ENCODE measurements at regions not wholly inside any gene's neighbourhood (a gene's known extent, or its start where the extent isn't known, plus 50 kb on each side); places are given as distances from the start of the nearest gene placed in this dataset.
"Not testable (repeated sequence)": the region's sequence is repeated elsewhere in the genome, so short reads cannot be mapped to it uniquely, and the experiment has no call there.

- H3K4me2 ChIP-seq: no peak overlapping the region
- no peaks in the 10 kb centered on the region for H3K27me3 ChIP-seq
- no peak for TF ChIP-seq Cebpa-rat (IDR thresholded peaks at IDR 0.05)
- H3K4me1 ChIP-seq: no peaks in the 10 kb centered on the region
- H3K9ac ChIP-seq: no peak overlapping the region
- no peaks in the 10 kb centered on the region for H3K36me3 ChIP-seq
- H3K9me3 ChIP-seq: peaks cover 5% of the 10 kb centered on the region
- H3K27ac ChIP-seq: no peak overlapping the region
- H4K20me1 ChIP-seq: no peaks in the 10 kb centered on the region
- H3K4me3 ChIP-seq: no peak overlapping the region
Observed at GRCh38 chr12:65667932-65668331, 156.4 kb upstream of the HMGA2 start.

GRCh38 chr12:65668981-65669695 lies 155.1 kb upstream of the HMGA2 start:
- H3K9me3 ChIP-seq: peaks cover 2% of the 10 kb centered on the region
- H3K4me3 ChIP-seq: no peak overlapping the region
- no peak for TF ChIP-seq Cebpa-rat (IDR thresholded peaks at IDR 0.05)
- H3K4me2 ChIP-seq: no peak overlapping the region
- no peak overlapping the region for H3K9ac ChIP-seq
- H3K4me1 ChIP-seq: no peaks in the 10 kb centered on the region
- H4K20me1 ChIP-seq: no peaks in the 10 kb centered on the region
- H3K27ac ChIP-seq: no peak overlapping the region
- H3K36me3 ChIP-seq: no peaks in the 10 kb centered on the region
- H3K27me3 ChIP-seq: no peaks in the 10 kb centered on the region

- Histone ChIP-seq H3K4me2 (no peak overlapping the region), H3K27me3 (no peaks in the 10 kb centered on the region), H4K20me1 (no peaks in the 10 kb centered on the region), H3K9me3 (no peaks in the 10 kb centered on the region), H3K36me3 (no peaks in the 10 kb centered on the region), H3K4me1 (peaks cover 15% of the 10 kb centered on the region), H3K4me3 (no peak overlapping the region), H3K9ac (no peak overlapping the region), H3K27ac (no peak overlapping the region)
- no peak for TF ChIP-seq Cebpa-rat (IDR thresholded peaks at IDR 0.05)
Observed at GRCh38 chr12:65670775-65671174, 153.5 kb upstream of the HMGA2 start.

GRCh38 chr12:65672441-65672840 lies 151.8 kb upstream of the HMGA2 start:
- H4K20me1 ChIP-seq: no peaks in the 10 kb centered on the region
- no peaks in the 10 kb centered on the region for H3K27me3 ChIP-seq
- H3K9ac ChIP-seq: no peak overlapping the region
- no peak overlapping the region for H3K4me2 ChIP-seq
- H3K27ac ChIP-seq: no peak overlapping the region
- H3K4me3 ChIP-seq: no peak overlapping the region
- TF ChIP-seq Cebpa-rat (IDR thresholded peaks at IDR 0.05): no peak
- H3K9me3 ChIP-seq: no peaks in the 10 kb centered on the region
- H3K4me1 ChIP-seq: peaks cover 21% of the 10 kb centered on the region
- H3K36me3 ChIP-seq: no peaks in the 10 kb centered on the region

GRCh38 chr12:65673156-65673690 lies 151.1 kb upstream of the HMGA2 start:
- Histone ChIP-seq H3K36me3 (no peaks in the 10 kb centered on the region), H3K4me1 (peaks cover 21% of the 10 kb centered on the region), H3K4me2 (no peak overlapping the region), H4K20me1 (no peaks in the 10 kb centered on the region), H3K9me3 (peaks cover 5% of the 10 kb centered on the region), H3K27ac (no peak overlapping the region), H3K4me3 (no peak overlapping the region), H3K9ac (no peak overlapping the region), H3K27me3 (no peaks in the 10 kb centered on the region)
- TF ChIP-seq Cebpa-rat (IDR thresholded peaks at IDR 0.05): no peak

GRCh38 chr12:65673732-65674131 lies 150.6 kb upstream of the HMGA2 start:
- H3K36me3 ChIP-seq: no peaks in the 10 kb centered on the region
- peaks cover 21% of the 10 kb centered on the region for H3K4me1 ChIP-seq
- H3K27ac ChIP-seq: no peak overlapping the region
- no peak for TF ChIP-seq Cebpa-rat (IDR thresholded peaks at IDR 0.05)
- H3K4me3 ChIP-seq: no peak overlapping the region
- no peak overlapping the region for H3K9ac ChIP-seq
- no peaks in the 10 kb centered on the region for H4K20me1 ChIP-seq
- H3K4me2 ChIP-seq: no peak overlapping the region
- peaks cover 10% of the 10 kb centered on the region for H3K9me3 ChIP-seq
- no peaks in the 10 kb centered on the region for H3K27me3 ChIP-seq

- Histone ChIP-seq H4K20me1 (no peaks in the 10 kb centered on the region), H3K9ac (no peak overlapping the region), H3K27me3 (no peaks in the 10 kb centered on the region), H3K27ac (no peak overlapping the region), H3K36me3 (no peaks in the 10 kb centered on the region), H3K9me3 (peaks cover 14% of the 10 kb centered on the region), H3K4me2 (peak overlapping the region; percentile 31; the same call in 1 of the 2 replicates), H3K4me1 (peaks cover 21% of the 10 kb centered on the region), H3K4me3 (no peak overlapping the region)
- TF ChIP-seq Cebpa-rat (IDR thresholded peaks at IDR 0.05): no peak
Observed at GRCh38 chr12:65675141-65675621, 149.1 kb upstream of the HMGA2 start.

GRCh38 chr12:65678172-65678571 lies 146.1 kb upstream of the HMGA2 start:
- H3K4me1 ChIP-seq: peaks cover 21% of the 10 kb centered on the region
- not testable (repeated sequence) for H3K27ac ChIP-seq, H4K20me1 ChIP-seq, H3K27me3 ChIP-seq, H3K36me3 ChIP-seq, H3K4me3 ChIP-seq, H3K4me2 ChIP-seq, H3K9ac ChIP-seq
- peaks cover 14% of the 10 kb centered on the region for H3K9me3 ChIP-seq

GRCh38 chr12:65681226-65681625 lies 143.1 kb upstream of the HMGA2 start:
- H3K27me3 ChIP-seq: no peaks in the 10 kb centered on the region
- no peak overlapping the region for H3K4me3 ChIP-seq
- no peak overlapping the region for H3K9ac ChIP-seq

GRCh38 chr12:65682112-65682511 lies 142.2 kb upstream of the HMGA2 start:
- peaks cover 14% of the 10 kb centered on the region for H3K9me3 ChIP-seq
- TF ChIP-seq Cebpa-rat (IDR thresholded peaks at IDR 0.05): no peak
- no peak overlapping the region for H3K27ac ChIP-seq
- no peaks in the 10 kb centered on the region for H3K4me1 ChIP-seq
- no peak overlapping the region for H3K4me3 ChIP-seq
- no peaks in the 10 kb centered on the region for H3K27me3 ChIP-seq
- no peaks in the 10 kb centered on the region for H4K20me1 ChIP-seq
- H3K4me2 ChIP-seq: no peak overlapping the region
- no peaks in the 10 kb centered on the region for H3K36me3 ChIP-seq
- H3K9ac ChIP-seq: no peak overlapping the region

More at GRCh38 chr12:65681226-65681625, 143.1 kb upstream of the HMGA2 start:
- no peaks in the 10 kb centered on the region for H3K36me3 ChIP-seq
- peaks cover 14% of the 10 kb centered on the region for H3K9me3 ChIP-seq
- TF ChIP-seq Cebpa-rat (IDR thresholded peaks at IDR 0.05): no peak
- H3K4me2 ChIP-seq: no peak overlapping the region
- no peaks in the 10 kb centered on the region for H4K20me1 ChIP-seq
- peaks cover 2% of the 10 kb centered on the region; the same call in 1 of the 2 replicates for H3K4me1 ChIP-seq
- no peak overlapping the region for H3K27ac ChIP-seq

Data from BLaER1 (cell line).